ENCODE measurements at regions not wholly inside any gene's neighbourhood (a gene's known extent, or its start where the extent isn't known, plus 50 kb on each side); places are given as distances from the start of the nearest gene placed in this dataset.

DNA sequence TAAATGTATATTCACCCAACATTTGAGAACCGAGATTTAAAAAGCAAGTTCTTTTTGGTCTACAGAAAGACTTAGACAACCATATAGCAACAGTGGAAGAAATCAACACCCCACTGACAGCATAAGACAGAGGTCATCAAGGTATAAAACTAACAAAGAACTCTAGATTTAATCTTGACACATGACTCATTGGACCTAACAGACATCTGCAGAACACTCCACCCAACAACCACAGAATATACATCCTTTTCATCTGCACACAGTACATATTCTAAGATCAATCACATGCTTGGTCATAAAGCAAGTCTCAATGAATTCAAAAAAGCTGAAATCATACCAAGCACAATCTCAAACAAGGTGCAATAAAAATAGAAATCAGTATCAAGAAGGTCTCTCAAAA lies 65.8 kb downstream of the SPIN4 start:
- Mint-ChIP-seq H3K9me3 (ENCODE audit: unreplicated experiment) (peaks cover 6% of the 10 kb centered on the region), H3K27me3 (ENCODE audit: unreplicated experiment) (peaks cover 3% of the 10 kb centered on the region), H3K4me1 (ENCODE audit: unreplicated experiment) (no peaks in the 10 kb centered on the region), H3K27ac (ENCODE audit: unreplicated experiment) (no peak overlapping the region), H3K4me3 (ENCODE audit: unreplicated experiment) (no peak overlapping the region), H3K36me3 (ENCODE audit: low read depth, unreplicated experiment) (peaks cover 14% of the 10 kb centered on the region)
- DNase-seq (ENCODE audit: low spot score): no peak
- TF ChIP-seq, protein P1, sequence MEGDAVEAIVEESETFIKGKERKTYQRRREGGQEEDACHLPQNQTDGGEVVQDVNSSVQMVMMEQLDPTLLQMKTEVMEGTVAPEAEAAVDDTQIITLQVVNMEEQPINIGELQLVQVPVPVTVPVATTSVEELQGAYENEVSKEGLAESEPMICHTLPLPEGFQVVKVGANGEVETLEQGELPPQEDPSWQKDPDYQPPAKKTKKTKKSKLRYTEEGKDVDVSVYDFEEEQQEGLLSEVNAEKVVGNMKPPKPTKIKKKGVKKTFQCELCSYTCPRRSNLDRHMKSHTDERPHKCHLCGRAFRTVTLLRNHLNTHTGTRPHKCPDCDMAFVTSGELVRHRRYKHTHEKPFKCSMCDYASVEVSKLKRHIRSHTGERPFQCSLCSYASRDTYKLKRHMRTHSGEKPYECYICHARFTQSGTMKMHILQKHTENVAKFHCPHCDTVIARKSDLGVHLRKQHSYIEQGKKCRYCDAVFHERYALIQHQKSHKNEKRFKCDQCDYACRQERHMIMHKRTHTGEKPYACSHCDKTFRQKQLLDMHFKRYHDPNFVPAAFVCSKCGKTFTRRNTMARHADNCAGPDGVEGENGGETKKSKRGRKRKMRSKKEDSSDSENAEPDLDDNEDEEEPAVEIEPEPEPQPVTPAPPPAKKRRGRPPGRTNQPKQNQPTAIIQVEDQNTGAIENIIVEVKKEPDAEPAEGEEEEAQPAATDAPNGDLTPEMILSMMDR (IDR thresholded peaks at IDR 0.05; ENCODE audit: unreplicated experiment): no peak

DNA sequence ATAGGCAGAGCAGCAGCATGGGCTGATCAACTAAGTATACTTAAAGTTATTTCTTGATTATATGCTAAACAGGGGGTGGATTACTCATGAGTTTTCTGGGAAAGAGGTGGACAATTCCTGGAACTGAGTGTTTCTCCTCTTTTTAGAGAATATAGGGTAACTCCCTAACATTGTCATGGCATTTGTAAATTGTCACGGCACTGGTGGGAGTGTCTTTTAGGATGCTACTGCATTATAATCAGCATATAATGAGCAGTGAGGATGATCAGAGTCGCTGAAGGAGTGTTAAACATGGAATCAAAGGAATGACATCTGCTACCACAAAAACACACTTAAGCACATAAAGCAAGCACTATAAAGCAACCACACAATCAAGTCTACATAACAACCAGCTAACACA lies 66.5 kb downstream of the SPIN4 start:
- Mint-ChIP-seq H3K36me3 (ENCODE audit: low read depth, unreplicated experiment) (peaks cover 13% of the 10 kb centered on the region), H3K4me3 (ENCODE audit: unreplicated experiment) (no peak overlapping the region), H3K9me3 (ENCODE audit: unreplicated experiment) (peaks cover 6% of the 10 kb centered on the region), H3K4me1 (ENCODE audit: unreplicated experiment) (no peaks in the 10 kb centered on the region), H3K27ac (ENCODE audit: unreplicated experiment) (no peak overlapping the region), H3K27me3 (ENCODE audit: unreplicated experiment) (peaks cover 3% of the 10 kb centered on the region)
- DNase-seq (ENCODE audit: low spot score): no peak
- TF ChIP-seq, protein P1 (IDR thresholded peaks at IDR 0.05; ENCODE audit: unreplicated experiment): no peak

DNA sequence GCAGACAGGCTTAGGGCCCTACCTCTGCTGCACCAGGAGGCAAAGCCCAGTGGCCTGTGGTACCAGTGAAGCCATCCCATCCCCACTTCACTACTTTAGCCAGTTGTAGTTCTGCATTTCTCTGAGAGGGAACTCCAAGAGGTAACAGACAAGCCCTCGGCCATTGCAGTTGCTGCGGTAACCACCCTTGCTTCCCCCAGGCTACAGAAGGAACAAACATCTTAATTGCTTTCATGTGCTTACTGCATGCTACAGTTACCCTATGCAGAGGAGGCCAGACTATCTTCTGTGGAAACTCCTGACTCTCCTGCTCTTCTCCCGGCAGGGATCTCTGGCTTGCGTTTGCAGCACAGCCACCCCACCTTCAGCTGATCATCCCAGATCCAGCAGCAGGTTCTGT lies 67.8 kb downstream of the SPIN4 start:
- peaks cover 6% of the 10 kb centered on the region for H3K9me3 Mint-ChIP-seq (ENCODE audit: unreplicated experiment)

DNA sequence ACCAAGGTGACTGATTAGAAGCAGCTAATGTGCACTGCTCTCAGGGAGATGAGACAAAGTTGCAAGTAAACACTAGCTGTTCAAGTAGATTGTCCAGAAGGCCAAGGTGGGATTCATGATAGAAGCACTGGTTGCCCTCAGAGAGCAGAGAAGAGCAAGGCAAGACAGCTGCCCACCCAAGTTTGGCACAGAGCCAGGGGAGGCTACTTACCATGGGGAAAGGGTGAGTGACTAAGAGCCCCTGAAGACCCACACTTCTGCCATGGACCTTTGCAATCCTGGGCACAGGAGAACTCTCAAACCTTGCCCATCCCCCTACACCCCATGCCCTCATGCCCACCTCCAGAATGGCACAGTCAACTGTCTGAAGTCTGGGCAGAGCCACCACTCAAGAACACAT lies 68.3 kb downstream of the SPIN4 start:
- TF ChIP-seq, protein P1 (IDR thresholded peaks at IDR 0.05; ENCODE audit: unreplicated experiment): no peak
- Mint-ChIP-seq H3K27ac (ENCODE audit: unreplicated experiment) (no peak overlapping the region), H3K27me3 (ENCODE audit: unreplicated experiment) (peaks cover 3% of the 10 kb centered on the region), H3K4me3 (ENCODE audit: unreplicated experiment) (no peak overlapping the region), H3K9me3 (ENCODE audit: unreplicated experiment) (peaks cover 6% of the 10 kb centered on the region), H3K36me3 (ENCODE audit: low read depth, unreplicated experiment) (peaks cover 11% of the 10 kb centered on the region), H3K4me1 (ENCODE audit: unreplicated experiment) (no peaks in the 10 kb centered on the region)
- no peak for DNase-seq (ENCODE audit: low spot score)

More for the DNA sequence above, 67.8 kb downstream of the SPIN4 start:
- Mint-ChIP-seq H3K27me3 (ENCODE audit: unreplicated experiment) (peaks cover 3% of the 10 kb centered on the region), H3K4me1 (ENCODE audit: unreplicated experiment) (no peaks in the 10 kb centered on the region), H3K36me3 (ENCODE audit: low read depth, unreplicated experiment) (peaks cover 13% of the 10 kb centered on the region), H3K4me3 (ENCODE audit: unreplicated experiment) (no peak overlapping the region), H3K27ac (ENCODE audit: unreplicated experiment) (no peak overlapping the region)
- TF ChIP-seq, protein P1 (IDR thresholded peaks at IDR 0.05; ENCODE audit: unreplicated experiment): no peak
- no peak for DNase-seq (ENCODE audit: low spot score)

DNA sequence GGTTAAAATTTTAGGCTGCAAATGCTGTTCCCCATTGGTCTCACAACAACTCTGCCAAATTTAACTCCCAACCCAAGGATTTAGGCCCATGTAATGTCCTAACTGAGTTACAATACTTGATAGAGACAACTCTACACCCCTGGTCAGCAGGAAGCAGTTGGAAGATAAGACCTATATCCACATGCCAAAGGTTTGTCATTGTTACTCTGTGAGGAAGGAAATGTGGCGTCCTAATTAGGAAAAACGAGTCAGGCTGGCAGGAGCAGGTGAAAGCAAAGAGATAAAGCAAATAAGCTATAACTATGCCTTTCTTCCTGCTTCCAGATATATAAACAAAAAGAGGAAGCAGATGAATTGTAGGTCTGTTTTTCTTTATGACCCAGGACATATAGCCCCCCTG lies 69.1 kb downstream of the SPIN4 start:
- Mint-ChIP-seq H3K9me3 (ENCODE audit: unreplicated experiment) (peaks cover 6% of the 10 kb centered on the region), H3K27ac (ENCODE audit: unreplicated experiment) (no peak overlapping the region), H3K4me3 (ENCODE audit: unreplicated experiment) (no peak overlapping the region), H3K36me3 (ENCODE audit: low read depth, unreplicated experiment) (peaks cover 9% of the 10 kb centered on the region), H3K27me3 (ENCODE audit: unreplicated experiment) (peaks cover 3% of the 10 kb centered on the region), H3K4me1 (ENCODE audit: unreplicated experiment) (no peaks in the 10 kb centered on the region)
- TF ChIP-seq, protein P1 (IDR thresholded peaks at IDR 0.05; ENCODE audit: unreplicated experiment): no peak
- DNase-seq (ENCODE audit: low spot score): no peak
